Suprapubic skin (tissue), 4 donors: ENCODE measurements at regions not wholly inside any gene's neighbourhood (a gene's known extent, or its start where the extent isn't known, plus 50 kb on each side); places are given as distances from the start of the nearest gene placed in this dataset.

ENCODE experiments used
- DNase-seq, 2 donors: peaks; one replicate each; pipeline ENCODE4 v3.0.0-alpha.2; 2019; ENCODE audit warnings: low spot score in 2 of 2
- H3K27ac ChIP-seq: fragments of 200-600 bp; sonication (generic); one replicate; pipeline ENCODE4 v1.5.1; 2019
- H3K27me3 ChIP-seq: fragments of 200-600 bp; sonication (generic); one replicate; pipeline ENCODE4 v1.5.1; 2019
- H3K36me3 ChIP-seq: fragments of 200-600 bp; sonication (generic); one replicate; pipeline ENCODE4 v1.5.1; 2019
- H3K4me1 ChIP-seq: fragments of 200-600 bp; sonication (generic); one replicate; pipeline ENCODE4 v1.5.1; 2019
- H3K4me3 ChIP-seq: fragments of 200-600 bp; sonication (generic); one replicate; pipeline ENCODE4 v1.5.1; 2019; ENCODE audit warnings: mild to moderate bottlenecking
- H3K9me3 ChIP-seq: fragments of 200-600 bp; sonication (generic); one replicate; pipeline ENCODE4 v1.5.1; 2019
- EP300 ChIP-seq: sonication (generic); formaldehyde crosslinking; IDR thresholded peaks from one replicate; pipeline ENCODE4 v1.6.1; 2017; ENCODE audit warnings: antibody characterized with exemption
- POLR2A ChIP-seq, 2 donors: fragments of 450-650 bp; IDR thresholded peaks; one replicate each; pipeline ENCODE4 v1.6.1; 2017; ENCODE audit warnings: antibody characterized with exemption in 2 of 2, mild to moderate bottlenecking in 2 of 2, moderate library complexity in 2 of 2
- POLR2AphosphoS5 ChIP-seq, 3 donors: sonication (generic); formaldehyde crosslinking; IDR thresholded peaks; one replicate each; pipeline ENCODE4 v1.6.1; 2017; ENCODE audit warnings: antibody characterized with exemption in 3 of 3
- WGBS: methylation state at CpG from one replicate; pipeline ENCODE4 v1.1.5; 2018; 5-methylcytosine and 5-hydroxymethylcytosine counted together
- TF ChIP-seq, protein P1 (sequence below), 2 donors: fragments of 200-600 bp in 1 of 2; fragments of 450-650 bp in 1 of 2; sonication (generic) in 1 of 2; IDR thresholded peaks; one replicate each; pipeline ENCODE4 v1.5.1; 2016 to 2019; ENCODE audit warnings: antibody characterized with exemption in 2 of 2, mild to moderate bottlenecking in 1 of 2, moderate library complexity in 1 of 2

DNA sequence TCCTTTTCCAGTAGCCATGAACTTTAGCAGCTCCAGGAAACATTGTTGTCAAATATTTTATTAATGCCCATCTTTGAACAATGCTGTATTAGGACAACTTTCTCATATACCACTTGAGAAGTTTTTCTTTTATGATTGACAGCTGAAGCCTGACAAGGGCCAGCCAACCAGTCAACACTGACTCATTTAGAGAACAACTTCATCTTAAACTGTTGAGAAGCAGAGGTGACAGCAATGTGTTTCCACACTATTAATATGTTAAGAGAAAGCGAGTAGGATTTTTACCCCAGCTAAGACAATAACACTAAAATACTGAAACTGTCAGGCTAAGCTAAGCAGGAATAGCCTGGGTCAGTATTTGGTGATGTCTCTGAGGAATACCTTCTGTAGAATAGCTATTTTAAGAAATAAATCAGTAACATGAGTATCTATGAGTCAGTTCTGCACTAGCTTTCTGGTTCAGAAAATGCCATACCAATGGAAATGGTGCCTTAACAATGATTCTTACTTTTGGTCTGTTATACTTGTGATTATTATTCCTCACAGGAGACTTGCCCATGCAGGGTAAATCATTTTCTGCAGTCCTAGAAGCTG lies 168.8 kb upstream of the POT1 start:
- no peaks in the 10 kb centered on the region for H3K27me3 ChIP-seq

GRCh38 chr7:125090596-125090995 lies 161.0 kb upstream of the POT1 start:
- WGBS = 82% methylated on average over 3 of the region's 3 CpGs

More for the DNA sequence above, 168.8 kb upstream of the POT1 start:
- no peak overlapping the region for H3K27ac ChIP-seq
- H3K36me3 ChIP-seq = no peaks in the 10 kb centered on the region
- no peaks in the 10 kb centered on the region for H3K9me3 ChIP-seq
- WGBS = 93% methylated on average over 1 of the region's 1 CpG
- no peak for DNase-seq
- no peak overlapping the region for H3K4me3 ChIP-seq
- TF ChIP-seq EP300 (no peak), POLR2A (IDR thresholded peaks at IDR 0.05) (no peak), POLR2AphosphoS5 (IDR thresholded peaks at IDR 0.05) (no peak)
- TF ChIP-seq, protein P1, sequence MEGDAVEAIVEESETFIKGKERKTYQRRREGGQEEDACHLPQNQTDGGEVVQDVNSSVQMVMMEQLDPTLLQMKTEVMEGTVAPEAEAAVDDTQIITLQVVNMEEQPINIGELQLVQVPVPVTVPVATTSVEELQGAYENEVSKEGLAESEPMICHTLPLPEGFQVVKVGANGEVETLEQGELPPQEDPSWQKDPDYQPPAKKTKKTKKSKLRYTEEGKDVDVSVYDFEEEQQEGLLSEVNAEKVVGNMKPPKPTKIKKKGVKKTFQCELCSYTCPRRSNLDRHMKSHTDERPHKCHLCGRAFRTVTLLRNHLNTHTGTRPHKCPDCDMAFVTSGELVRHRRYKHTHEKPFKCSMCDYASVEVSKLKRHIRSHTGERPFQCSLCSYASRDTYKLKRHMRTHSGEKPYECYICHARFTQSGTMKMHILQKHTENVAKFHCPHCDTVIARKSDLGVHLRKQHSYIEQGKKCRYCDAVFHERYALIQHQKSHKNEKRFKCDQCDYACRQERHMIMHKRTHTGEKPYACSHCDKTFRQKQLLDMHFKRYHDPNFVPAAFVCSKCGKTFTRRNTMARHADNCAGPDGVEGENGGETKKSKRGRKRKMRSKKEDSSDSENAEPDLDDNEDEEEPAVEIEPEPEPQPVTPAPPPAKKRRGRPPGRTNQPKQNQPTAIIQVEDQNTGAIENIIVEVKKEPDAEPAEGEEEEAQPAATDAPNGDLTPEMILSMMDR (IDR thresholded peaks at IDR 0.05) = no peak
- H3K4me1 ChIP-seq = no peaks in the 10 kb centered on the region

DNA sequence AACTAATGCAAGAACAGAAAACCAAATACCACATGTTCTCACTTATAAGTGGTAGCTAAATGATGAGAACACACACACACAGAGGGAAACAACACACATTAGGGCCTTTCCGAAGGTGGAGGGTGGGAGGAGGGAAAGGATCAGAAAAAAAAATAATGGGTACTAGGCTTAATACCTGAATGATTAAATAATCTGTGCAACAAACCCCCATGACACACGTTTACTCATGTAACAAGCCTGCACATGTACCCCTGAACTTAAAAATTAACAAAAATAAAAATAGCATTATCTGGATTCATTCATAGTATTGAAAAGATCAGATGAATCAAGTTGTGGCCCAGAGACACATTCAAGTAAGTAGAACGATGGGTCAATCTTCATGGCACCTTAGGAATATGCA lies 159.5 kb upstream of the POT1 start:
- 65% methylated on average over 3 of the region's 3 CpGs for WGBS
- no peak overlapping the region for H3K27ac ChIP-seq
- no peaks in the 10 kb centered on the region for H3K27me3 ChIP-seq
- TF ChIP-seq POLR2AphosphoS5 (IDR thresholded peaks at IDR 0.05) (no peak), POLR2A (IDR thresholded peaks at IDR 0.05) (no peak), EP300 (no peak)
- TF ChIP-seq, protein P1 (IDR thresholded peaks at IDR 0.05) = no peak
- H3K36me3 ChIP-seq = no peaks in the 10 kb centered on the region
- H3K4me3 ChIP-seq = no peak overlapping the region
- no peaks in the 10 kb centered on the region for H3K9me3 ChIP-seq
- DNase-seq = no peak
- no peaks in the 10 kb centered on the region for H3K4me1 ChIP-seq

More at GRCh38 chr7:125090596-125090995, 161.0 kb upstream of the POT1 start:
- Histone ChIP-seq H3K27ac (no peak overlapping the region), H3K4me3 (no peak overlapping the region), H3K27me3 (no peaks in the 10 kb centered on the region), H3K9me3 (no peaks in the 10 kb centered on the region), H3K36me3 (no peaks in the 10 kb centered on the region), H3K4me1 (no peaks in the 10 kb centered on the region)
- TF ChIP-seq POLR2A (IDR thresholded peaks at IDR 0.05) = no peak
- no peak for TF ChIP-seq EP300
- no peak for TF ChIP-seq POLR2AphosphoS5 (IDR thresholded peaks at IDR 0.05)
- TF ChIP-seq, protein P1 (IDR thresholded peaks at IDR 0.05) = no peak
- DNase-seq = no peak

- Histone ChIP-seq H3K4me3 (no peak overlapping the region), H3K4me1 (no peaks in the 10 kb centered on the region), H3K36me3 (no peaks in the 10 kb centered on the region), H3K27me3 (no peaks in the 10 kb centered on the region), H3K9me3 (no peaks in the 10 kb centered on the region), H3K27ac (no peak overlapping the region)
- WGBS = 82% methylated on average over 1 of the region's 1 CpG
- DNase-seq = no peak
- no peak for TF ChIP-seq POLR2AphosphoS5 (IDR thresholded peaks at IDR 0.05)
- TF ChIP-seq, protein P1 (IDR thresholded peaks at IDR 0.05) = no peak
- TF ChIP-seq POLR2A (IDR thresholded peaks at IDR 0.05) = no peak
- TF ChIP-seq EP300 = no peak
Observed at GRCh38 chr7:125088555-125088954, 158.9 kb upstream of the POT1 start.

- Histone ChIP-seq H3K4me3 (no peak overlapping the region), H3K9me3 (no peaks in the 10 kb centered on the region), H3K4me1 (no peaks in the 10 kb centered on the region), H3K36me3 (no peaks in the 10 kb centered on the region), H3K27me3 (no peaks in the 10 kb centered on the region), H3K27ac (no peak overlapping the region)
- no peak for DNase-seq
- TF ChIP-seq POLR2AphosphoS5 (IDR thresholded peaks at IDR 0.05) (no peak), EP300 (no peak), POLR2A (IDR thresholded peaks at IDR 0.05) (no peak)
- TF ChIP-seq, protein P1 (IDR thresholded peaks at IDR 0.05) = no peak
Observed at GRCh38 chr7:125085084-125085483, 155.5 kb upstream of the POT1 start.
